Adipocyte (in vitro differentiated cells): ENCODE measurements at regions not wholly inside any gene's neighbourhood (a gene's known extent, or its start where the extent isn't known, plus 50 kb on each side); places are given as distances from the start of the nearest gene placed in this dataset.
"Not testable (repeated sequence)": the region's sequence is repeated elsewhere in the genome, so short reads cannot be mapped to it uniquely, and the experiment has no call there.

Source experiments
- DNase-seq: peaks from one replicate; pipeline ENCODE4 v3.0.0-alpha.2; 2015; ENCODE audit warnings: low read depth
- H3K27me3 ChIP-seq: replicated peaks from 2 replicates; pipeline ENCODE4 v1.7.0; 2013; ENCODE audit warnings: mild to moderate bottlenecking, low read length, moderate library complexity; ENCODE audit not compliant: control insufficient read depth, insufficient read depth
- H3K36me3 ChIP-seq: 2 replicates; pipeline ENCODE4 v1.7.0; 2013; ENCODE audit warnings: low read length, mild to moderate bottlenecking, moderate library complexity; ENCODE audit not compliant: control insufficient read depth, insufficient read depth, severe bottlenecking
- H3K4me1 ChIP-seq: 2 replicates; pipeline ENCODE4 v1.7.0; 2013; ENCODE audit warnings: mild to moderate bottlenecking, low read length, moderate library complexity; ENCODE audit not compliant: control insufficient read depth, insufficient read depth
- H3K4me3 ChIP-seq: 2 replicates; pipeline ENCODE4 v1.7.0; 2013; ENCODE audit warnings: mild to moderate bottlenecking, low read length, moderate library complexity
- H3K9ac ChIP-seq: 2 replicates; pipeline ENCODE4 v1.7.0; 2013; ENCODE audit warnings: mild to moderate bottlenecking, low read length, moderate library complexity
- H3K9me3 ChIP-seq: 2 replicates; pipeline ENCODE4 v1.7.0; 2013; ENCODE audit warnings: mild to moderate bottlenecking, low read length, moderate library complexity; ENCODE audit not compliant: control insufficient read depth

DNA sequence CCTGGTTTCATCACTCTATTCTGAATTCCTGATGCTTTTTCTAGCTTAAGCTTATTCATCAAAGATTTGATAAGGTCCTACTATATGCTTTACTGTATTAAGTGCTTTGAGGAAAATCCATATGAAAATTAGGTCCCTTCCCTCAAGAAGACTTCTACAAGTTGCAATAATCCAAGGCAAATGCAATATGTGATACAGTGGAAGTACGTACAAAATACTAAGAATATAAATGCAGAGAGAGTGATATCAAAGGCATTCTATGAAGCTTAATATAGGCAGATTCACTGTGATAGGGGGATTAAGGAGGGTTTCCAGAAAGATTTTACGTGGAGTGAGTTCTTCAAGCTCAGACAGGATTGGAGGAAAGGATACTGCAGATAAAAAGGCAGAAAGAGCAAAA is 142.1 kb downstream of the C6orf118 start:
- H3K9me3 ChIP-seq: peaks cover 11% of the 10 kb centered on the region
- no peaks in the 10 kb centered on the region for H3K4me1 ChIP-seq
- no peak for DNase-seq
- no peak overlapping the region for H3K4me3 ChIP-seq
- no peaks in the 10 kb centered on the region for H3K36me3 ChIP-seq
- no peak overlapping the region for H3K9ac ChIP-seq
- H3K27me3 ChIP-seq: no peaks in the 10 kb centered on the region

DNA sequence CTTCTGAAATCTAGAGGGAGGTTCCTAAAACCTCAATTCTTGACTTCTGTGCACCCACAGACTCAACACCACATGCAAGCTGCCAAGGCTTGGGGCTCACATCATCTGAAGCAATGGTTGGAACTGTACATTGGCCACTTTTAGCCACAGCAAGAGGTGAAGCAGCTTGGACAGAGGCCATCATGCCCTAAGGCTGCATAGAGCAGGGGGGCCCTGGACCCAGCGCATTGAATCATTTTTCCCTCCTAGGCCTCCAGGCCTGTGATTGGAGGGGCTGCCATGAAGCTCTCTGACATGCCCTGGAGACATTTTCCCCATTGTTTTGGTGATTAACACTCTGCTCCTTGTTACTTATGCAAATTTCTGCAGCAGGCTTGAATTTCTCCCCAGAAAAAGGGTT is 145.9 kb downstream of the C6orf118 start:
- Histone ChIP-seq H3K27me3 (no peaks in the 10 kb centered on the region), H3K9me3 (peaks cover 11% of the 10 kb centered on the region), H3K9ac (no peak overlapping the region), H3K4me1 (no peaks in the 10 kb centered on the region), H3K4me3 (no peak overlapping the region), H3K36me3 (no peaks in the 10 kb centered on the region)
- DNase-seq: no peak

DNA sequence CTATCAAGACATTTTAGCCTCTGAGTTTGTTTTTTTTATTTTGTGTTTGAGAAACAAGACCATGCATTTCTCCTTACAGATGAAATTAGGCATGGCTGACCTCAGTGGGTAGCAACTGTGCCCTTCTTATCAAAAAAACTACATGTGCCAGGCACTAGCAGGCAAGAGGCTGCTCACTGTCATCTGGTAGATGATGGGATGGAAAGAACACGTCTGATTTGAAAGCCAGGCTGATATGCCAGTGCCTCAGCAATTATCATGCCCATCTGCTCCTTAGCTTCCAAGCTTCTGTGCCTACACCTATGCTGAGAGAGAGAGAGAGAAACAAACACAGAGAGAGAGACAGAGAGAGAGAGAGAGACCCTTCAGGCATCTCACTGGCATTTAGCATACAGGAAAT is 149.9 kb downstream of the C6orf118 start:
- Histone ChIP-seq H3K27me3 (no peaks in the 10 kb centered on the region), H3K9ac (no peak overlapping the region), H3K36me3 (no peaks in the 10 kb centered on the region), H3K4me3 (no peak overlapping the region), H3K9me3 (peaks cover 11% of the 10 kb centered on the region), H3K4me1 (no peaks in the 10 kb centered on the region)
- no peak for DNase-seq

DNA sequence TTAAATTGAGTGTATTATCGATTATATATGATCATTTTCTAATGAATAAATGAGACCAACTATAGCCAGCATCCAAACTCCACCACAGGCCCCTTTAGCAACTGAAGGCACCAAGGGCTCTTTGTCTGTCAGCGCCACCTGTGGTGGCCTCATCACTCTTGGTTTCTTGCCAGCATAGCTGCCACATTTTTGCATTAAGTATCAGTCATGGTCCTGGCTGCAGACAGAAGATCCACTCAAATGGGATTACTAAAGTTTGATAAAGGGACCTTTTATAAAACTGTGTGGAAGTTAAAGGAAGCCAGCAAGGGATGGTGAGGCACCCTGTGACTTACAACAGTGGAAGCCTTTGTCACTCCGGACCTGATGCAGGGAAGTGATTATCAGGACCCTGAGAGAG is 162.9 kb downstream of the C6orf118 start:
- Histone ChIP-seq H3K36me3 (no peaks in the 10 kb centered on the region), H3K9me3 (peaks cover 10% of the 10 kb centered on the region), H3K9ac (no peak overlapping the region), H3K4me3 (no peak overlapping the region), H3K27me3 (no peaks in the 10 kb centered on the region), H3K4me1 (no peaks in the 10 kb centered on the region)
- no peak for DNase-seq

DNA sequence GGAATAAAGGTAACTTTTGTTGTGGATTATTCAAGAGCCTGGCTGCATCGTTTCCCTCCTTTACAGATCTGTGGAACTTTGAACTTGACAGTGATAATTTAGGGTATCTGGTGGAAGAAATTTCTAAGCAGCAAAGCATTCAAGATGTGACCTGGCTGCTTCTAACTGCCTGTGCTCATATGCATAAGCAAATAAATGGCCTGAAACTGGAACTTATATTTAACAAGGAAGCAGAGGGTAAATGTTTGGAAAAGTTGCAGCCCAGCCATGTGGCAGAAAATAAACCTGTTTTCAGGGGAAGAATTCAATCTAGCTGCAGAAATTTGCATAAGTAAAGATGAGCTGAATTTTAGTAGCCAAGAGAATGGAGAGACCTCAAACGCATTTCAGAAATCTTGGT is 173.5 kb downstream of the C6orf118 start:
- DNase-seq: no peak
- Histone ChIP-seq H3K9me3 (peaks cover 9% of the 10 kb centered on the region), H3K36me3 (no peaks in the 10 kb centered on the region), H3K27me3 (no peaks in the 10 kb centered on the region), H3K4me3 (no peak overlapping the region), H3K4me1 (no peaks in the 10 kb centered on the region), H3K9ac (no peak overlapping the region)

DNA sequence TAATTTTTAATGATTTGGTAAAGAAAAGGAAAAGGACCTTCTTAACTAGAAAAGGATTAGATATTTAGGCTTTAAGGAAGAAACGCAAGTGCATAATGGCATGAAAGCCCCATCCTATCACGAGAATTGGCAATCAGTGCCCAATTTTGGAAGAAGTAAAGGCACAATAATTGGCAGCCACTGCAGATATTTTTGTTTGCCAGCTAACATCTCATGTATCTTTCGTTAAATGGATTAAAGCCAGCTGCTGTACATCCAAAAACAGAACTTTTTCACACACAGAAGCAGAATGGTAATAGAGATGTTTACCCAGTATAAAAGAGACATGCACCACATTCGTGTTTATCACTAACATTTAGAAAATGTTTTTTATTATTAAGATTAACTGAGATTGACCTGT is 180.3 kb downstream of the C6orf118 start:
- Histone ChIP-seq H3K9ac (no peak overlapping the region), H3K4me3 (no peak overlapping the region), H3K36me3 (no peaks in the 10 kb centered on the region), H3K9me3 (no peaks in the 10 kb centered on the region), H3K4me1 (no peaks in the 10 kb centered on the region), H3K27me3 (no peaks in the 10 kb centered on the region)
- no peak for DNase-seq

DNA sequence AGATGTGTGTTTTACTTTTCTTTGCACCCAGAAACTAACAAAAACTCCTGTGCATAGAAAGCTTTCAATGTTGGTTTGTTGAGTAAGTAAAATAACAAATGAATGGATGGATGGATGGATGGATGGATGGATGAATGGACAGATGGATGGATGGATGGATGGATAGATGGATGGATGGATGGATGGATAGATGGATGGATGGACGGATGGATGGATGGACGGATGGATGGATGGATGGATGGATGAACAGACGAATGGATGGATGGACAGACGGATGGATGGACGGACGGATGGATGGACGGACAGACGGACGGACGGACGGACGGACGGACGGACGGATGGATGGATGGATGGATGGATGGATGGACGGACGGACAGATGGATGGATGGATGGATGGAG is 181.7 kb downstream of the C6orf118 start:
- not testable (repeated sequence) for H3K9me3 ChIP-seq, H3K27me3 ChIP-seq, H3K36me3 ChIP-seq, H3K9ac ChIP-seq, DNase-seq, H3K4me3 ChIP-seq, H3K4me1 ChIP-seq

DNA sequence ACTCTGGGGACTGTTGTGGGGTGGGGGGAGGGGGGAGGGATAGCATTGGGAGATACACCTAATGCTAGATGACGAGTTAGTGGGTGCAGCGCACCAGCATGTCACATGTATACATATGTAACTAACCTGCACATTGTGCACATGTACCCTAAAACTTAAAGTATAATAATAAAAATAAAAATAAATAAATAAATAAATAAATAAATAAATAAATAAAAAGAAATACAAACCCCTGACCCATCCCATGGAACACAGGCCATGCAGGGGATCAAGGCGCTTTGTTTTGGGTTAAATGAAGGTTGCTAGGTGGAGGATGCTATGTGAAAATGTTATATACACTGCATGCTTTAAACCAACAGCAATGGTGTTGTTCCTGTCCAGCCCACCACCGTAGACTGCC is 184.7 kb downstream of the C6orf118 start:
- H3K4me1 ChIP-seq, H3K9ac ChIP-seq, DNase-seq, H3K36me3 ChIP-seq, H3K27me3 ChIP-seq, H3K9me3 ChIP-seq, H3K4me3 ChIP-seq: not testable (repeated sequence)

DNA sequence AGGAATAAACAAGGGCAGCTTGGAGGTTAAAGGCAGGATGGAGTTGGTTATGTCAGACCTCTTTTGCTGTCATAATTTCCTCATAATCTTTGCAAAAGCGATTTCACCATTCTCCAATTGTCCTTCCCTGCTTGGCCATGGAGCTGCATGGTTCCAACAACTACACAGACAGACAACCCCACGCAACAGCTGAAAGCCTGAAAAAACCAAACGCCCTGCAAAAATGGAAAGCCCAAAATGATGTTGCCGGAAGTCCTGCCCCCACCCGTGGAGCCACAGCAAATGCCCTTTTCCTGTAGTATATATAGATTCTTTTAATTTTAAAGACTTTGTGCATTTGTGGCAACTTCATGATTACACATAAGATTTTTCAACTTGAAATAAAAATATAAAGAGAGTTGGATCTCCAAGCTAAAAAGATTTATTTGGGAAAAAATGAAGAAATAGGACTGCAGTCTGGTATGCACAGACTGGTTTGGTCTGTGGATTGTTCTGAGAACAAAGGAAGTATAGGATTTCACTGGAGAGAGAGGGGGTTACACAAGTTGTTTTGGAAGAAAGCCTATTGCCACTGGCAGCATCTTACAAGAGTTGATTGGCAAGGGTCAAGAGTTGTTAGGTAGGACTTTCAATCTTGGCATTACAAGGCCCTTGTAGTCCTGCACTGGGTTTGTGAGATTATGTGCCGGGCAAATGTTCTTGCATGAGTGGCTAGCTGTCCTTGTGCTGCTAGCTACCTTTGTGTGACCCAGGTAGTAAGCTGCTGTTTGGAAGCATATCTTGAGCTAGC is 190.0 kb downstream of the C6orf118 start:
- Histone ChIP-seq H3K9me3 (no peaks in the 10 kb centered on the region), H3K9ac (no peak overlapping the region), H3K36me3 (no peaks in the 10 kb centered on the region), H3K27me3 (no peaks in the 10 kb centered on the region), H3K4me1 (peaks cover 8% of the 10 kb centered on the region), H3K4me3 (no peak overlapping the region)
- no peak for DNase-seq

DNA sequence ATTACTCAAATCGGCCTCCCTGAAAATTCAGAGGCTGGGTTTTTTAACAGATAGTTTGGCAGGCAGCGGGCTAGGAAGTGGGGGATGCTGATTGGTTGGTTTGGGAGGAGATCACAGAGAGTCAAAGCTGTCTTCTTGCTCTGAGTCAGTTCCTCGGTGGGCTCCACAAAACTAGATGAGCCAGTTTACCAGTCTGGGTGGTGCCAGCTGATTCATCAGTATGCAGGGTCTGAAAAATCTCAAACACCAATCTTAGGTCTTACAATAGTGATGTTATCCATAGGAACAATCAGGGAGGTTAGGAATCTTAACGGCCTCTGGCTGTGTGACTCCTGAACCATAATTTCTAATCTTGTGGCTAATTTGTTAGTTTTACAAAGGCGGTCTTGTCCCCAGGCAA is 190.7 kb downstream of the C6orf118 start:
- H3K4me1 ChIP-seq: peaks cover 8% of the 10 kb centered on the region
- no peaks in the 10 kb centered on the region for H3K36me3 ChIP-seq
- no peak for DNase-seq
- H3K9me3 ChIP-seq: peaks cover 4% of the 10 kb centered on the region
- H3K27me3 ChIP-seq: no peaks in the 10 kb centered on the region
- no peak overlapping the region for H3K4me3 ChIP-seq
- H3K9ac ChIP-seq: no peak overlapping the region

DNA sequence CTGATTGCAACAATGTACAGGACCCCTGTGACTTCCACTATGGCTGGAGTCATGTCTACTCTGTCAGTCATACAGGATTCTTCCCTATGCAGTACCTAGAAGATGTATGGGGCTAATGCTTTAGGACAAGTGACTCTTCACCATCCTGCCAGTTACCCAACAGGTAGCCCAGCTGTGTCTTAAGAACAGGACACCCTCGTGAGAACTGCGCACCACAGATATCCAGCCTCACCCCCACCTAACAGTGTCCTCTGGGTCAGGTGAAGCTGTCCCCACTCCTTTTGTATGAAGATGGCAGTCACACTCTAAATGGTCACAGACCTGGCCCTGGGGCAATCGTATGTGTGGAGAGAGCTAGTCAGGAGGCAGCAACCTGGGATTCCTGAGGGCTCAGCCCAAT is 191.6 kb downstream of the C6orf118 start:
- no peak for DNase-seq
- Histone ChIP-seq H3K36me3 (no peaks in the 10 kb centered on the region), H3K9me3 (peaks cover 10% of the 10 kb centered on the region), H3K27me3 (no peaks in the 10 kb centered on the region), H3K4me3 (no peak overlapping the region), H3K4me1 (peaks cover 8% of the 10 kb centered on the region), H3K9ac (no peak overlapping the region)

DNA sequence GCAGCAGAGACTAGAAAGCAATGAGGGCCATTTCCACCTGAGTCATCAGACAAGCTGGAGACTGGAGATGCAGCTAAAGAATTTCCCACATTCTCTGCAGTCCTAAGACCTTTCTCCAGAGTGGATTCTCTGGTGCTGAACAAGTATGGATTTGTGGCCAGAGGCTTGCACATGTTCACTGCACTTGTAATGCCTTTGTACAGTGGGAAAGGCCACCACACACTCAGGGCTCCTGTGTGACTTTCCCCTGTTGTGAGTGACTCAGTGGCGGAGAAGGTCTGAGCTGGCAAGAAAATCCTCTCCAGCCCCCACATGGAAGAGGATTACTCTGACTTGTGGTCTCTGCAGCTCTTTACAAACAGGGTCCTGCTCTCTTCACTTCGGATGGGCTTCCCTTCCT is 192.3 kb downstream of the C6orf118 start:
- peaks cover 8% of the 10 kb centered on the region for H3K4me1 ChIP-seq
- peaks cover 10% of the 10 kb centered on the region for H3K9me3 ChIP-seq
- DNase-seq: no peak
- no peak overlapping the region for H3K4me3 ChIP-seq
- no peaks in the 10 kb centered on the region for H3K27me3 ChIP-seq
- H3K36me3 ChIP-seq: no peaks in the 10 kb centered on the region
- H3K9ac ChIP-seq: no peak overlapping the region
